HG03159 (cell line): ENCODE measurements at regions not wholly inside any gene's neighbourhood (a gene's known extent, or its start where the extent isn't known, plus 50 kb on each side); places are given as distances from the start of the nearest gene placed in this dataset.

Experiments
- ATAC-seq: cut with Tn5 transposase; IDR thresholded peaks from one replicate; pipeline ENCODE4 v1.9.1; 2021; ENCODE audit warnings: mild to moderate bottlenecking, moderate library complexity; ENCODE audit not compliant: unreplicated experiment

GRCh38 chr1:55378582-55378981 is 163.4 kb upstream of the USP24 start:
- no peak for ATAC-seq

GRCh38 chr1:55376897-55377296 is 161.7 kb upstream of the USP24 start:
- no peak for ATAC-seq

- peak; percentile 67 for ATAC-seq
These were observed 160.6 kb upstream of the USP24 start for GRCh38 chr1:55375617-55376258.

- ATAC-seq, result no peak
These were observed 159.8 kb upstream of the USP24 start for GRCh38 chr1:55374801-55375616.

GRCh38 chr1:55374216-55374615 is 159.1 kb upstream of the USP24 start:
- no peak for ATAC-seq

- ATAC-seq, result no peak
These were observed 154.3 kb upstream of the USP24 start for GRCh38 chr1:55369474-55369873.

GRCh38 chr1:55368698-55369097 is 153.5 kb upstream of the USP24 start:
- no peak for ATAC-seq

GRCh38 chr1:55367273-55367672 is 152.1 kb upstream of the USP24 start:
- ATAC-seq, result no peak

GRCh38 chr1:55364216-55364615 is 149.1 kb upstream of the USP24 start:
- ATAC-seq, result no peak

- no peak for ATAC-seq
These were observed 148.1 kb upstream of the USP24 start for GRCh38 chr1:55363268-55363667.

- ATAC-seq, result no peak
These were observed 147.4 kb upstream of the USP24 start for GRCh38 chr1:55362558-55362957.

- ATAC-seq, result no peak
These were observed 144.4 kb upstream of the USP24 start for GRCh38 chr1:55359611-55360010.

GRCh38 chr1:55358581-55358980 is 143.4 kb upstream of the USP24 start:
- ATAC-seq, result no peak

GRCh38 chr1:55355549-55355948 is 140.4 kb upstream of the USP24 start:
- ATAC-seq, result no peak

- no peak for ATAC-seq
These were observed 138.8 kb upstream of the USP24 start for GRCh38 chr1:55353707-55354620.

- ATAC-seq, result no peak
These were observed 137.6 kb upstream of the USP24 start for GRCh38 chr1:55352811-55353180.

- no peak for ATAC-seq
These were observed 137.1 kb upstream of the USP24 start for GRCh38 chr1:55352080-55352810.

GRCh38 chr1:55348356-55348755 is 133.2 kb upstream of the USP24 start:
- no peak for ATAC-seq

GRCh38 chr1:55347866-55348265 is 132.7 kb upstream of the USP24 start:
- no peak for ATAC-seq

GRCh38 chr1:55347041-55347440 is 131.9 kb upstream of the USP24 start:
- ATAC-seq, result no peak

GRCh38 chr1:55346586-55346985 is 131.4 kb upstream of the USP24 start:
- ATAC-seq, result no peak
